OCI-LY1 (cell line): ENCODE measurements at regions not wholly inside any gene's neighbourhood (a gene's known extent, or its start where the extent isn't known, plus 50 kb on each side); places are given as distances from the start of the nearest gene placed in this dataset.

Experiments
- H2AFZ ChIP-seq: fragments of 200-600 bp; sonication (generic), shearing (Covaris generic); 2 replicates; pipeline ENCODE4 v1.6.0; 2014; ENCODE audit warnings: antibody characterized with exemption, mild to moderate bottlenecking, low read length
- H3F3A ChIP-seq: fragments of 200-600 bp; sonication (generic), shearing (Covaris generic); 2 replicates; pipeline ENCODE4 v1.6.0; 2014; ENCODE audit warnings: mild to moderate bottlenecking, antibody characterized with exemption, low read length, moderate library complexity; ENCODE audit not compliant: insufficient read depth
- H3K27ac ChIP-seq: fragments of 200-600 bp; sonication (generic); 2 replicates; pipeline ENCODE4 v1.5.1; 2014; ENCODE audit warnings: low read length, mixed run types, mild to moderate bottlenecking, low read depth; ENCODE audit not compliant: poor library complexity, severe bottlenecking
- H3K27me3 ChIP-seq: fragments of 200-600 bp; sonication (generic); 2 replicates; pipeline ENCODE4 v1.6.0; 2014; ENCODE audit warnings: antibody characterized with exemption, mild to moderate bottlenecking, low read length, moderate library complexity; ENCODE audit not compliant: insufficient read depth
- H3K36me3 ChIP-seq: fragments of 200-600 bp; sonication (generic); 2 replicates; pipeline ENCODE4 v1.6.1; 2014; ENCODE audit warnings: mild to moderate bottlenecking, antibody characterized with exemption, low read length, moderate library complexity, mixed read lengths; ENCODE audit not compliant: insufficient read depth
- H3K4me1 ChIP-seq: fragments of 200-600 bp; sonication (generic); 2 replicates; pipeline ENCODE4 v1.5.1; 2014; ENCODE audit warnings: mild to moderate bottlenecking, low read length, moderate library complexity; ENCODE audit not compliant: insufficient read depth, severe bottlenecking
- H3K4me2 ChIP-seq: fragments of 200-600 bp; sonication (generic), shearing (Covaris generic); 2 replicates; pipeline ENCODE4 v1.6.1; 2014; ENCODE audit warnings: low read length
- H3K4me3 ChIP-seq: fragments of 200-600 bp; sonication (generic); 2 replicates; pipeline ENCODE4 v1.5.1; 2014; ENCODE audit warnings: low read length, low read depth, mild to moderate bottlenecking, mixed read lengths; ENCODE audit not compliant: poor library complexity, severe bottlenecking
- H3K79me2 ChIP-seq: fragments of 200-600 bp; shearing (Covaris generic); 2 replicates; pipeline ENCODE4 v1.6.1; 2016; ENCODE audit warnings: mixed run types, low read length, mixed read lengths; ENCODE audit not compliant: insufficient read depth
- H3K9ac ChIP-seq: fragments of 200-600 bp; sonication (generic), shearing (Covaris generic); 2 replicates; pipeline ENCODE4 v1.6.1; 2014; ENCODE audit warnings: mild to moderate bottlenecking, low read length, mixed read lengths
- H3K9me2 ChIP-seq: fragments of 200-600 bp; sonication (generic), shearing (Covaris generic); 2 replicates; pipeline ENCODE4 v1.6.1; 2014; ENCODE audit warnings: low read depth, mild to moderate bottlenecking, low read length, mixed read lengths
- H3K9me3 ChIP-seq: fragments of 200-600 bp; shearing (Covaris generic); 2 replicates; pipeline ENCODE4 v1.6.1; 2014; ENCODE audit warnings: low read length, mixed read lengths
- H4K20me1 ChIP-seq: fragments of 200-600 bp; sonication (generic), shearing (Covaris generic); 2 replicates; pipeline ENCODE4 v1.6.0; 2016; ENCODE audit warnings: mild to moderate bottlenecking, low read length; ENCODE audit not compliant: insufficient read depth
- EZH2 ChIP-seq: fragments of 200-600 bp; sonication (generic), shearing (Covaris generic); IDR thresholded peaks from 2 replicates; pipeline ENCODE4 v1.8.0; 2017; ENCODE audit warnings: borderline replicate concordance, mixed run types, mild to moderate bottlenecking, antibody characterized with exemption, low read length, moderate library complexity, mixed read lengths
- TF ChIP-seq, protein P1 (sequence below): fragments of 200-600 bp; sonication (generic), shearing (Covaris generic); IDR thresholded peaks from 2 replicates; pipeline ENCODE4 v1.5.1; 2017; ENCODE audit warnings: mild to moderate bottlenecking, antibody characterized with exemption, low read length, moderate library complexity, mixed read lengths

DNA sequence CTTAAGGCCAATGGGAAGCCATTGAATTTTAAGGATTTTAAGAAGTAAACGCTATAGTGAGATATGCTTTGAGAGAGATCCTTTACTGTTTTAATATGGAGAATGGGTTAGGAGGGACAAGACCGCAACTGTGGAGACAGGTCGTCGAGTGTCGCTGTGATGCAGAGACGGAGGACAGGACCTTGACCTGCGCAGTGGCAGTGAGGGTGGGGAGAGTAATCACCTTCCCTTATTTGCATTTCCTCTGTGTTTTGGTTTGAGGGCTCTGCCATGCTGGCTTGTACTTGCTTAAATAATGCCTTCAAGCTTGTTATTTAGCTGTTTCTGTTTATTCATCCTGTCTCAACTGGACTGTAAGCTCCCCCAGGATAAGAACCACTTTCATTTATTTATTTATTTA lies 345.0 kb downstream of the FBXW7 start:
- no peak overlapping the region for H3K9ac ChIP-seq
- H3K9me2 ChIP-seq, result no peaks in the 10 kb centered on the region
- no peaks in the 10 kb centered on the region for H4K20me1 ChIP-seq
- no peaks in the 10 kb centered on the region for H3K27me3 ChIP-seq
- H3K4me1 ChIP-seq, result no peaks in the 10 kb centered on the region
- no peaks in the 10 kb centered on the region for H3K79me2 ChIP-seq
- TF ChIP-seq, protein P1, sequence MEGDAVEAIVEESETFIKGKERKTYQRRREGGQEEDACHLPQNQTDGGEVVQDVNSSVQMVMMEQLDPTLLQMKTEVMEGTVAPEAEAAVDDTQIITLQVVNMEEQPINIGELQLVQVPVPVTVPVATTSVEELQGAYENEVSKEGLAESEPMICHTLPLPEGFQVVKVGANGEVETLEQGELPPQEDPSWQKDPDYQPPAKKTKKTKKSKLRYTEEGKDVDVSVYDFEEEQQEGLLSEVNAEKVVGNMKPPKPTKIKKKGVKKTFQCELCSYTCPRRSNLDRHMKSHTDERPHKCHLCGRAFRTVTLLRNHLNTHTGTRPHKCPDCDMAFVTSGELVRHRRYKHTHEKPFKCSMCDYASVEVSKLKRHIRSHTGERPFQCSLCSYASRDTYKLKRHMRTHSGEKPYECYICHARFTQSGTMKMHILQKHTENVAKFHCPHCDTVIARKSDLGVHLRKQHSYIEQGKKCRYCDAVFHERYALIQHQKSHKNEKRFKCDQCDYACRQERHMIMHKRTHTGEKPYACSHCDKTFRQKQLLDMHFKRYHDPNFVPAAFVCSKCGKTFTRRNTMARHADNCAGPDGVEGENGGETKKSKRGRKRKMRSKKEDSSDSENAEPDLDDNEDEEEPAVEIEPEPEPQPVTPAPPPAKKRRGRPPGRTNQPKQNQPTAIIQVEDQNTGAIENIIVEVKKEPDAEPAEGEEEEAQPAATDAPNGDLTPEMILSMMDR, result no peak
- no peak overlapping the region for H3K4me3 ChIP-seq
- no peak overlapping the region for H2AFZ ChIP-seq
- no peaks in the 10 kb centered on the region for H3K36me3 ChIP-seq
- H3F3A ChIP-seq, result no peaks in the 10 kb centered on the region
- H3K9me3 ChIP-seq, result no peaks in the 10 kb centered on the region
- no peak overlapping the region for H3K4me2 ChIP-seq
- no peak overlapping the region for H3K27ac ChIP-seq

DNA sequence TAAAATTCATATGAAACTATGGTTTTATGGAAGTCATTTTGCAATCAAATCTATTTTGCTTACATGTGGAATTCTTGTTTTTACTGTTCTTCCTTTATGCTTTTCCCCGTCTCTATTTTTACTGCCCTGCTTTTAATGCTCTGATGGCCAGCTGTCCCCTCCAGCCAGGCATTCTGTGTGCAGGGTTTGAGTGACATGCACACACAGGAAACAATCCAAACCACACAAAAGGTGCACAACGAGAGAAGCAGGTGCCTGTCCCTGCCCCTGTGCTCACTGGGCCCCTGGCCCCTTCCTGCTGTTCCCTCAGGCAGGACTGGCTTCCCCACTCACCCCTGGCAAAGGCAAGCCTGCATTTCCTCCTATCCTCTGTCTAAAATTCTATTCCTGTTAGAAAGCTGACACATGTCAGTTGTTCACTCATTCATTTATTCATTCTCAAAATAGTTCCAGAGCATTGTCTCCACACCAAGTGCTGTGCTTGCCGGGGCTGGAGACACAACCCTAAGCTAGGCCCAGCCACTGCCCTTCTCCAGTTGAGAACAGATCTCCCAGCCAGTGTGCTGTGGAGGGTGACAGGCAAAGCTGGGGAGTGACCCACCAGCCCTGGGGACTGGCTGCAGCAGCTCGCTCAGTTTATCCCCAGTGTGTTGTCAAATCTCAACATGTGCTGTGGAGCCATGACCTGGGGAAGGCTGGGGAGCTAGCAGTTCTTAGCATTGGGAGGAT lies 346.3 kb downstream of the FBXW7 start:
- no peaks in the 10 kb centered on the region for H3F3A ChIP-seq
- H3K9me3 ChIP-seq, result no peaks in the 10 kb centered on the region
- no peaks in the 10 kb centered on the region for H4K20me1 ChIP-seq
- H3K9me2 ChIP-seq, result no peaks in the 10 kb centered on the region
- H3K27me3 ChIP-seq, result no peaks in the 10 kb centered on the region
- TF ChIP-seq, protein P1, result no peak
- no peak for TF ChIP-seq EZH2
- H3K9ac ChIP-seq, result no peak overlapping the region
- no peak overlapping the region for H3K27ac ChIP-seq
- H3K79me2 ChIP-seq, result no peaks in the 10 kb centered on the region
- H3K36me3 ChIP-seq, result no peaks in the 10 kb centered on the region
- no peak overlapping the region for H2AFZ ChIP-seq
- no peak overlapping the region for H3K4me3 ChIP-seq
- H3K4me2 ChIP-seq, result no peak overlapping the region
- H3K4me1 ChIP-seq, result no peaks in the 10 kb centered on the region

DNA sequence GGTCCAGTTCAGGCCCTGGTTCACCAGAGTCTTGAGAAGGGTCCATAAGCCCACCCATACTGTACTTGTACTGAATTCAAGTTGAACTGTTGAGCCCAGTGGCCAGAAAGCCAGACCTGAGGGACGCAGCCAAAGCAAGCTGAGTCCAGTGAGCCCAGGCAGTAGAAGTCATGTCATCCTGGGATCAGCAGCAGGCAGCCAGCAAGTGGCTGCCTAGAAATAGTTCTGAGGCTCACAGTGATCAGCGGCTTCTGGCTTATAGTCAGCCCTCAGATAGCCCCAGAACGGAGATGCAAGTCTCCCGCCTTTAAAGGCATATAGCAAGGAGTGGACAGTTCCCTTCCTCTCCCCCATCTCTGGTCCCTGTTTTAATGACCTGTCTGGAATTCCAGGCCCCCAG lies 347.1 kb downstream of the FBXW7 start:
- Histone ChIP-seq H3K4me3 (no peak overlapping the region), H3K27ac (no peak overlapping the region), H3K4me2 (no peak overlapping the region), H3K9ac (no peak overlapping the region), H3K79me2 (no peaks in the 10 kb centered on the region), H3K4me1 (no peaks in the 10 kb centered on the region), H3K36me3 (no peaks in the 10 kb centered on the region), H3K9me3 (no peaks in the 10 kb centered on the region), H3K27me3 (no peaks in the 10 kb centered on the region), H3K9me2 (no peaks in the 10 kb centered on the region), H4K20me1 (no peaks in the 10 kb centered on the region), H3F3A (no peaks in the 10 kb centered on the region), H2AFZ (no peak overlapping the region)
- TF ChIP-seq, protein P1, result no peak
- no peak for TF ChIP-seq EZH2
